H1 (cell line): ENCODE measurements at regions not wholly inside any gene's neighbourhood (a gene's known extent, or its start where the extent isn't known, plus 50 kb on each side); places are given as distances from the start of the nearest gene placed in this dataset.

ENCODE experiments used
- CTCF ChIA-PET: fragments of 300-600 bp; sonication (Branson Sonifier 250); formaldehyde crosslinking; loops from one replicate; lab custom pipeline; 2021; ENCODE audit not compliant: partially characterized antibody; lab: Charles Lee
- POLR2A ChIA-PET: fragments of 300-600 bp; sonication (Branson Sonifier 250); formaldehyde crosslinking; loops from one replicate; lab custom pipeline; 2021; ENCODE audit warnings: inconsistent platforms; ENCODE audit not compliant: partially characterized antibody; lab: Charles Lee
- DNase-seq, 2 experiments: peaks; one replicate each; pipeline versions ENCODE4 v3.0.0 to v3.0.0-alpha.2; 2010 to 2022; ENCODE audit warnings: low spot score in 2 of 2, low read depth in 1 of 2, mixed read lengths in 1 of 2
- FAIRE-seq: peaks from 2 replicates; lab custom pipeline; 2011; peaks lifted over from hg19 to GRCh38; lab: Jason Lieb, UNC
- H2AFZ ChIP-seq: 2 replicates; pipeline ENCODE4 v1.8.1; 2012; ENCODE audit warnings: low read length, inconsistent platforms
- H2AK5ac ChIP-seq: 2 replicates; pipeline ENCODE4 v1.6.1; 2013; ENCODE audit warnings: low read depth, low read length
- H2BK120ac ChIP-seq: replicated peaks from 2 replicates; pipeline ENCODE3; 2013; ENCODE audit warnings: low read depth, low read length, inconsistent platforms
- H2BK12ac ChIP-seq: 2 replicates; pipeline ENCODE4 v1.6.1; 2013; ENCODE audit warnings: low read depth, low read length
- H2BK15ac ChIP-seq: 2 replicates; pipeline ENCODE4 v1.6.1; 2013; ENCODE audit warnings: low read length
- H2BK20ac ChIP-seq: 2 replicates; pipeline ENCODE4 v1.6.1; 2013; ENCODE audit warnings: low read length
- H2BK5ac ChIP-seq: 2 replicates; pipeline ENCODE4 v1.6.1; 2013; ENCODE audit warnings: low read depth, low read length
- H3K14ac ChIP-seq: 2 replicates; pipeline ENCODE4 v1.6.1; 2013; ENCODE audit warnings: inconsistent platforms; ENCODE audit not compliant: insufficient read length
- H3K18ac ChIP-seq: 2 replicates; pipeline ENCODE4 v1.6.1; 2013; ENCODE audit warnings: low read length; ENCODE audit errors: extremely low read depth
- H3K23ac ChIP-seq: 2 replicates; pipeline ENCODE4 v1.6.1; 2013; ENCODE audit warnings: inconsistent platforms; ENCODE audit not compliant: insufficient read length
- H3K23me2 ChIP-seq: 2 replicates; pipeline ENCODE4 v1.6.1; 2013; ENCODE audit warnings: low read depth, low read length
- H3K27ac ChIP-seq: 2 replicates; pipeline ENCODE4 v1.6.1; 2011; ENCODE audit warnings: low read depth, low read length, inconsistent platforms
- H3K27me3 ChIP-seq, 4 experiments: replicated peaks in 1 of 4; 1 replicate in 1 of 4; 2 replicates in 3 of 4; pipeline versions ENCODE4 v1.6.1 to v1.8.1; 2011 to 2013; ENCODE audit warnings: low read length in 3 of 4, mild to moderate bottlenecking in 3 of 4, inconsistent platforms in 2 of 4, mixed read lengths in 2 of 4, moderate library complexity in 1 of 4; ENCODE audit not compliant: control insufficient read depth in 3 of 4, insufficient read depth in 3 of 4; ENCODE audit errors: extremely low read depth in 1 of 4
- H3K36me3 ChIP-seq, 4 experiments: 2 replicates each; pipeline versions ENCODE4 v1.6.1 to v1.8.1; 2011 to 2013; ENCODE audit warnings: mild to moderate bottlenecking in 4 of 4, low read length in 3 of 4, moderate library complexity in 2 of 4, control low read depth in 1 of 4, inconsistent platforms in 1 of 4; ENCODE audit not compliant: insufficient read depth in 4 of 4, control insufficient read depth in 2 of 4
- H3K4ac ChIP-seq: replicated peaks from 2 replicates; pipeline ENCODE3; 2013; ENCODE audit warnings: low read length, low read depth, mixed read lengths, inconsistent platforms; ENCODE audit not compliant: insufficient read length
- H3K4me1 ChIP-seq, 4 experiments: replicated peaks in 1 of 4; 1 replicate in 1 of 4; 2 replicates in 3 of 4; pipeline versions ENCODE4 v1.6.1 to v1.8.1; 2011 to 2013; ENCODE audit warnings: low read length in 3 of 4, inconsistent platforms in 2 of 4, mixed read lengths in 1 of 4; ENCODE audit not compliant: insufficient read depth in 4 of 4, control insufficient read depth in 3 of 4
- H3K4me2 ChIP-seq, 2 experiments: 2 replicates each; pipeline versions ENCODE4 v1.6.1 to v1.8.1; 2011 to 2013; ENCODE audit warnings: low read depth in 2 of 2, low read length in 2 of 2, control low read depth in 1 of 2, inconsistent platforms in 1 of 2, mild to moderate bottlenecking in 1 of 2; ENCODE audit not compliant: insufficient read depth in 1 of 2
- H3K4me3 ChIP-seq, 4 experiments: fragments of 200-600, 300-600 bp in 1 of 4; sonication (generic), shearing (Covaris generic), sonication (Bioruptor Twin) in 1 of 4; 2 replicates each; pipeline versions ENCODE4 v1.5.1 to v1.8.1; 2011 to 2016; ENCODE audit warnings: low read length in 4 of 4, low read depth in 3 of 4, control low read depth in 2 of 4, inconsistent platforms in 2 of 4, mild to moderate bottlenecking in 2 of 4, mixed read lengths in 1 of 4, moderate library complexity in 1 of 4; ENCODE audit not compliant: insufficient read depth in 2 of 4; ENCODE audit errors: extremely low read depth in 1 of 4
- H3K56ac ChIP-seq: replicated peaks from 2 replicates; pipeline ENCODE3; 2013; ENCODE audit warnings: low read depth, mild to moderate bottlenecking, mixed read lengths, low read length, inconsistent platforms; ENCODE audit not compliant: insufficient read length
- H3K79me1 ChIP-seq: 2 replicates; pipeline ENCODE4 v1.6.1; 2013; ENCODE audit warnings: low read depth, low read length, control low read depth
- H3K79me2 ChIP-seq, 2 experiments: 2 replicates each; pipeline versions ENCODE4 v1.6.1 to v1.8.1; 2012 to 2013; ENCODE audit warnings: low read length in 2 of 2, mild to moderate bottlenecking in 2 of 2, inconsistent platforms in 1 of 2; ENCODE audit not compliant: insufficient read depth in 2 of 2, control insufficient read depth in 1 of 2
- H3K9ac ChIP-seq, 4 experiments: replicated peaks in 1 of 4; 1 replicate in 1 of 4; 2 replicates in 3 of 4; pipeline versions ENCODE4 v1.6.1 to v1.8.1; 2011 to 2013; ENCODE audit warnings: low read depth in 3 of 4, low read length in 3 of 4, control low read depth in 2 of 4, mild to moderate bottlenecking in 2 of 4, moderate library complexity in 2 of 4, inconsistent platforms in 1 of 4; ENCODE audit errors: extremely low read depth in 1 of 4
- H3K9me3 ChIP-seq, 2 experiments: 2 replicates each; pipeline versions ENCODE4 v1.6.1 to v1.8.1; 2012 to 2013; ENCODE audit warnings: mild to moderate bottlenecking in 2 of 2, moderate library complexity in 2 of 2, control low read depth in 1 of 2, inconsistent platforms in 1 of 2, low read depth in 1 of 2, low read length in 1 of 2, mixed read lengths in 1 of 2; ENCODE audit not compliant: insufficient read depth in 2 of 2
- H4K20me1 ChIP-seq, 2 experiments: replicated peaks in 1 of 2; 2 replicates each; pipeline versions ENCODE3 to v1.8.1; 2011 to 2013; ENCODE audit warnings: inconsistent platforms in 2 of 2, low read length in 2 of 2, mild to moderate bottlenecking in 1 of 2; ENCODE audit not compliant: insufficient read depth in 2 of 2, control insufficient read depth in 1 of 2
- H4K5ac ChIP-seq: 2 replicates; pipeline ENCODE4 v1.6.1; 2013; ENCODE audit warnings: low read length, low read depth, mixed read lengths, inconsistent platforms; ENCODE audit not compliant: insufficient read length
- H4K8ac ChIP-seq: 2 replicates; pipeline ENCODE4 v1.8.0; 2013; ENCODE audit warnings: mild to moderate bottlenecking, moderate library complexity, low read length, inconsistent platforms; ENCODE audit not compliant: insufficient read depth; ENCODE audit errors: extremely low read depth
- H4K91ac ChIP-seq: replicated peaks from 2 replicates; pipeline ENCODE3; 2013; ENCODE audit warnings: low read length, mixed read lengths, inconsistent platforms; ENCODE audit not compliant: insufficient read length
- GTF2F1 ChIP-seq: IDR thresholded peaks from 2 replicates; pipeline ENCODE4 v1.6.1; 2012; ENCODE audit warnings: low read depth, low read length, improper control_type of control experiment, borderline replicate concordance
- JUN ChIP-seq: IDR thresholded peaks from 2 replicates; pipeline ENCODE4 v1.6.1; 2011; ENCODE audit warnings: low read depth, mild to moderate bottlenecking, improper control_type of control experiment, low read length
- NANOG ChIP-seq: IDR thresholded peaks from 2 replicates; pipeline ENCODE4 v1.6.1; 2011; ENCODE audit warnings: low read length, low read depth, mild to moderate bottlenecking, inconsistent platforms; ENCODE audit not compliant: insufficient read depth, poor library complexity, severe bottlenecking
- POU5F1 ChIP-seq: IDR thresholded peaks from 2 replicates; pipeline ENCODE4 v1.6.1; 2011; ENCODE audit warnings: low read depth, mild to moderate bottlenecking, low read length, moderate library complexity
- TBP ChIP-seq: IDR thresholded peaks from 2 replicates; pipeline ENCODE4 v1.6.1; 2011; ENCODE audit warnings: low read depth, low read length, improper control_type of control experiment
- TCF12 ChIP-seq: IDR thresholded peaks from 2 replicates; pipeline ENCODE4 v1.6.1; 2011; ENCODE audit warnings: low read depth, mild to moderate bottlenecking, low read length
- WGBS, 2 experiments: shearing (Covaris generic) in 1 of 2; methylation state at CpG; one replicate each; pipeline versions ENCODE4 v1.1.6 to v1.1.7; 2013 to 2015; ENCODE audit warnings: low lambda C conversion rate in 2 of 2, mixed read lengths in 2 of 2, inconsistent platforms in 1 of 2, low coverage in 1 of 2, missing lambda C conversion rate in 1 of 2; ENCODE audit not compliant: insufficient replicate concordance in 2 of 2, insufficient coverage in 1 of 2, insufficient read length in 1 of 2; ENCODE audit errors: extremely low coverage in 1 of 2, missing lambda C conversion rate in 1 of 2; 5-methylcytosine and 5-hydroxymethylcytosine counted together
- TF ChIP-seq, protein P1 (sequence below): IDR thresholded peaks from 2 replicates; pipeline ENCODE4 v1.6.1; 2012; ENCODE audit warnings: low read length, inconsistent platforms

DNA sequence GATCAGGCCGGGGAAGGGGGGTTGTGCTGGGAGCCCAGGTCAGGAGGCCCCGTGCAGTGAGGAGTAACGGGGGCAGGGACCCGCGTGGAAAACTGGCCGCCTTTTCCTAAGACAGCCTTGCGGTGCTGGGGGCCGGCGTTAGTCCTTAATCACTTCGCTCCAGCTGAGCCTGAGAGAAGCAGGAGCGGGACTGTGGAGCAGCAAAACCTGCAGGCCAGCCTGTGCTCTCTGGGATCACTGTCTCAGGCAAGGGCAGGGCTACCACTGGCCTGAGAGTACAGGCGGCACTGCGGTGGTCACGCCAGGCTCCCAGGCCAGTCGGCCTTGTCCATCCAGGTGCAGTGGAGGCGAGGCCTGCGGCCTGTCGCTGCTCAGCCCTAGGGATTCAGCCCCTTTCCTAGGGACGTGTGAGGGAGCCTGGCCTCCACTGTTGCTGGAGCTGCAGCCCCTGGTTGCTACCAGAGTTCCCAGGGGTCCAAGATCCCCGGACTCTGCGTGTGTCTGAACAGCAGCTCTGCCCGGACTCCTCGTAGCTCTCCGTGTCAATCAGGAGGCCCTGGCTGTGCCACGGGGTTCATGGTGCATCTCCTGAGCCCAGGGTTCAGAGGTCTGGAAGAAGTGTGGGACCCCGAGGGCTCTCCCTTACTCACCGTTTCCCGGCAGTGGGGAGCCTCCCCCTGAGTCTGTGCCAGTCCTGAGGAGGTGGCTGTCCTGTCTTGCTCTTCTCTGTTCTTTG, 2141.7 kb upstream of the TENM3 start:
- no peak overlapping the region for H2AK5ac ChIP-seq
- no peaks in the 10 kb centered on the region for H4K20me1 ChIP-seq
- H4K5ac ChIP-seq: no peak overlapping the region
- H2AFZ ChIP-seq: peak overlapping the region; percentile 77; the same call in 1 of the 2 replicates
- no peaks in the 10 kb centered on the region for H3K79me1 ChIP-seq
- no peak overlapping the region for H3K14ac ChIP-seq
- peaks cover 0 to 4% (median 0%) of the 10 kb centered on the region in 4 experiments; a peak in 1 of 7 replicates for H3K4me1 ChIP-seq
- ChIA-PET POLR2A (no interaction called here), CTCF (no interaction called here)
- H3K36me3 ChIP-seq: no peaks in the 10 kb centered on the region; a peak in 1 of 8 replicates
- H2BK120ac ChIP-seq: no peak overlapping the region
- peaks cover 2% of the 10 kb centered on the region; the same call in 1 of the 2 replicates for H3K23me2 ChIP-seq
- H4K8ac ChIP-seq: peak overlapping the region; percentile 38; the same call in 1 of the 2 replicates
- H3K27me3 ChIP-seq: no peaks in the 10 kb centered on the region
- 85% methylated on average over 27 of the region's 28 CpGs; no CpG with 5 or more reads in 1 of the 2 experiments for WGBS, 2 experiments
- no peak overlapping the region for H2BK20ac ChIP-seq
- no peak overlapping the region for H3K4ac ChIP-seq
- no peak overlapping the region for H3K4me3 ChIP-seq
- no peak overlapping the region for H3K4me2 ChIP-seq
- H3K9me3 ChIP-seq: no peaks in the 10 kb centered on the region
- H3K56ac ChIP-seq: no peak overlapping the region
- TF ChIP-seq POU5F1 (no peak), NANOG (no peak), TBP (no peak), GTF2F1 (no peak), TCF12 (no peak), JUN (no peak)
- TF ChIP-seq, protein P1, sequence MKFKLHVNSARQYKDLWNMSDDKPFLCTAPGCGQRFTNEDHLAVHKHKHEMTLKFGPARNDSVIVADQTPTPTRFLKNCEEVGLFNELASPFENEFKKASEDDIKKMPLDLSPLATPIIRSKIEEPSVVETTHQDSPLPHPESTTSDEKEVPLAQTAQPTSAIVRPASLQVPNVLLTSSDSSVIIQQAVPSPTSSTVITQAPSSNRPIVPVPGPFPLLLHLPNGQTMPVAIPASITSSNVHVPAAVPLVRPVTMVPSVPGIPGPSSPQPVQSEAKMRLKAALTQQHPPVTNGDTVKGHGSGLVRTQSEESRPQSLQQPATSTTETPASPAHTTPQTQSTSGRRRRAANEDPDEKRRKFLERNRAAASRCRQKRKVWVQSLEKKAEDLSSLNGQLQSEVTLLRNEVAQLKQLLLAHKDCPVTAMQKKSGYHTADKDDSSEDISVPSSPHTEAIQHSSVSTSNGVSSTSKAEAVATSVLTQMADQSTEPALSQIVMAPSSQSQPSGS: no peak
- H3K9ac ChIP-seq: no peak overlapping the region
- DNase-seq (no peak), FAIRE-seq (no peak)
- no peak overlapping the region for H3K27ac ChIP-seq
- no peak overlapping the region for H3K18ac ChIP-seq
- H2BK15ac ChIP-seq: no peak overlapping the region
- 0 out of 2 replicates have a peak overlapping the region, but pooled peaks have one; percentile 50 for H2BK12ac ChIP-seq
- H2BK5ac ChIP-seq: 0 out of 2 replicates have a peak overlapping the region, but pooled peaks have one; percentile 16
- H3K79me2 ChIP-seq: no peaks in the 10 kb centered on the region
- no peak overlapping the region for H3K23ac ChIP-seq
- peak overlapping the region; percentile 74 for H4K91ac ChIP-seq
